ENCODE measurements at regions not wholly inside any gene's neighbourhood (a gene's known extent, or its start where the extent isn't known, plus 50 kb on each side); places are given as distances from the start of the nearest gene placed in this dataset.

DNA sequence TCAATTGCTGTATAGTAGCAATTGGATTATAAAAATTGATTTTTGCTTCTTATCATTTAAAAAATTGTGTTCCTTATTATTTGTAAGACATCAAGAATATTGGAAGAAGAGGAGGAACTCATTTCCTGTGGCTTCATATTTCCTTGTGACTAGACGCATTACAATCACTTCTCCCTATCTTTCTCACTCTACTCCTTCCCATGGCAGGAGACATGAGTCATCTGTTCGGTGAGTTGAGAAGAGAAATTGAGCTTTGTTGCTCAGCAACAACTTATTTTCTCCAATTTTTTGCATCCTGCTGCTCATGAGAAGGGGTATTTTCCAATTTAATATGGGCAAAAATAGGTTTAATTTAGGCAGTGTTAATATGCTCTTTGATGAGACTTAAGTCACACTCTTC lies 1783.9 kb downstream of the SUCLG1 start (continued):
- no peak for TF ChIP-seq SIX5 (IDR thresholded peaks at IDR 0.05; ENCODE audit: low read depth, low read length, severe bottlenecking)
- no peak for TF ChIP-seq LARP7 (IDR thresholded peaks at IDR 0.05)
- no peak for TF ChIP-seq ASH2L (IDR thresholded peaks at IDR 0.05; ENCODE audit: borderline replicate concordance, low read depth)
- no peak for TF ChIP-seq CHD4 (IDR thresholded peaks at IDR 0.05)
- no peak for TF ChIP-seq CBX3 (IDR thresholded peaks at IDR 0.05; ENCODE audit: borderline replicate concordance, low read depth)
- no peak for TF ChIP-seq MEF2A (IDR thresholded peaks at IDR 0.05; ENCODE audit: insufficient read depth, low read depth, low read length)
- no peak for TF ChIP-seq ZBTB40 (IDR thresholded peaks at IDR 0.05; ENCODE audit: borderline replicate concordance)

DNA sequence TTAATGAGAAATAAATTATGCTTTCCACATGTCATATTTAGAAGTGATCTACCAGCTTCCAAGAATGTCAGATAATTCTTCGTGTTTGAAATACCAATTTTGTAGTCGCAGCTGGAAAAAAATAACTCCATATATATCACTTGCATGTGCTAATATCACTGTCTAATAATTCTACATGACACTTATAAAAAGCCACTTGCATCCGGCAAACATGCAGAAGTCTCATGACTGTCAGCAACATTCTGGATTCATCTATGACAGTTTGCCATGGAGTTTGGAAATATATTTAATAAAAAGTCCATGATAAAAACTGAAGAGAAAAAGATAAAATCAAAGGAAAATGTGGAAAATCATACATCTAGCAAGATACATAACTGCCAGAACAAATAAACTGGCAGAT lies 1784.4 kb downstream of the SUCLG1 start:
- SMC1A ChIA-PET (ENCODE audit: uncharacterized antibody, unreplicated experiment) = no interaction called here
- no peaks in the 10 kb centered on the region for H3K36me3 ChIP-seq (ENCODE audit: control insufficient read depth in 2 of 2, insufficient read depth in 2 of 2, low read length in 1 of 2)
- DNase-seq (ENCODE audit: low read depth, low spot score) (no peak), ATAC-seq (no peak), FAIRE-seq (no peak)
- no peaks in the 10 kb centered on the region for H3K79me2 ChIP-seq (ENCODE audit: control insufficient read depth, insufficient read depth, low read length)
- H2AFZ ChIP-seq (ENCODE audit: control insufficient read depth, low read depth, low read length) = no peak overlapping the region
- in situ Hi-C loops (cut with MboI) (no loop called here), intact Hi-C loops (cut with micrococcal nuclease; ENCODE audit: unreplicated experiment) (no loop called here)
- WGBS (ENCODE audit: insufficient coverage, insufficient replicate concordance, low lambda C conversion rate, missing lambda C conversion rate) = 38% methylated on average over 3 of the region's 3 CpGs
- no peaks in the 10 kb centered on the region for H3K9me3 ChIP-seq (replicated peaks; ENCODE audit: control insufficient read depth, insufficient read depth, low read length)
- H4K20me1 ChIP-seq (ENCODE audit: control insufficient read depth, insufficient read depth) = no peaks in the 10 kb centered on the region
- CTCF ChIA-PET = no interaction called here
- H3K4me2 ChIP-seq (ENCODE audit: control insufficient read depth, insufficient read depth) = no peak overlapping the region
- no peak overlapping the region for H3K27ac ChIP-seq (ENCODE audit: control insufficient read depth, insufficient read depth)
- BruUV-seq (replicated peaks) = no TSS peak
- TF ChIP-seq RB1 (IDR thresholded peaks at IDR 0.05; ENCODE audit: borderline replicate concordance) = no peak
- RAD21 ChIA-PET (ENCODE audit: unreplicated experiment) = no interaction called here
- no peak overlapping the region for H3K4me3 ChIP-seq
- H3K27me3 ChIP-seq (replicated peaks in 1 of 2; ENCODE audit: control insufficient read depth in 2 of 2, insufficient read depth in 2 of 2, low read length in 1 of 2) = no peaks in the 10 kb centered on the region
- no peaks in the 10 kb centered on the region for H3K4me1 ChIP-seq (ENCODE audit: control insufficient read depth, insufficient read depth, low read length)
- H3K9ac ChIP-seq (ENCODE audit: control insufficient read depth, insufficient read depth, low read length) = no peak overlapping the region
- POLR2A ChIA-PET = no interaction called here
